GM18870 (cell line): ENCODE measurements at regions not wholly inside any gene's neighbourhood (a gene's known extent, or its start where the extent isn't known, plus 50 kb on each side); places are given as distances from the start of the nearest gene placed in this dataset.

Experiments
- ATAC-seq: cut with Tn5 transposase; IDR thresholded peaks from one replicate; pipeline ENCODE4 v1.9.1; 2021; ENCODE audit warnings: moderate library complexity; ENCODE audit not compliant: unreplicated experiment

- no peak for ATAC-seq
Observed at GRCh38 chr16:50925758-50926357, 184.0 kb downstream of the CYLD start.

- no peak for ATAC-seq
Observed at GRCh38 chr16:50924759-50925545, 183.1 kb downstream of the CYLD start.

DNA sequence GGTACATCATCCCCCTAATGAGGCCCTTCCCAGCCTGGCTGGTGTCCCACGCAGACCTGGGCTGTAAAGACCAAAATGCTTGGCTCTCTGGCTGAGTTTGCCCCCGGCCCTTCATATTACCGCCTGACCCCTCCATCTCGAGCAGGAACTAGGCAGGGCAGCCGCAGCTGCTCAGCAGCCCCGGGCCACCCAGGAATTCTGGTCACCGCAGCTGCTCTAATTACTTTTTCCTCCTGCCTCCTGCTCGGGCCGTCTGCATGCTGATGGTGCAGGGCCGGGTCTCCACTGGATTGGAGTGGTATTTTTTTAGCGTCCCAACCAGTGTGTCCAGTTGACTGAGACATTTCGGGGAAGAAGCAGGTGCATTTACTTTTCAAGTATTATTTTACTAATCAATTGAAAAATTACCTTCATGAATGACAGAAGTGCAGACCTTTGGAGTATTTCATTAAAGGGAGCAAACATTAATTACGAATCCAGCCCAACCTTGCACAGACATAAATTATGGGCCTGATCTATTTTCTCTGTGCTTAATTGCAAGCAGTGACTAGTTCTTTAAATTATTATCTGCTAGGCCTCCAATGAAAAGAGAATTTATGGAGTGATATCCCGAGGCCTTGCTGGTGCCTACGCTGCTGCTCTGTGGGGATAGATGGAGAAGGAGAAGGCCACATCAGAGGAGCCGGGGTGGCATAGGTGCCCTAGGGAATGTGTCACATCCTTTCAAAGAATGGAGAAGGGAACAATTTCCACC, 176.2 kb downstream of the CYLD start:
- no peak for ATAC-seq

DNA sequence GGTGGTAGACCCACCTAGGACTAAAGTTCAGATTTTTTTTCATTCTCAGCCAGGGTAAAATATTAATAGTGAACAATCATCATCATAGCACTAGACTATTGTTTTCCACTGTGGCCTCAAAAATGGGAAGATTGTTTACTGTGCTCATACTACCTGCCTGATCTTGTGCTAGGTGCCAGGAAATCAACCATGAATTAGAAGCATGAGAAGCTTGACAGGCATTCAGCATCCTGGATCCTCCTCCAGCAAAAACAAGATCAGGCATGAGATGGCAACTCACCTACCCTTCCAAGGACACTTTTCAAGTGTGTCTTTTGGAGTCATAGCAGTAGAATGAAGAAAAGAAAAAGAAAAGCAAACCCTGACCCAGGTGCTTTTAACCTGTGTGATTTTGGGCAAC, 174.2 kb downstream of the CYLD start:
- ATAC-seq = no peak

- no peak for ATAC-seq
Observed at GRCh38 chr16:50915120-50915519, 173.2 kb downstream of the CYLD start.

GRCh38 chr16:50910736-50911100, 168.8 kb downstream of the CYLD start:
- ATAC-seq = no peak

GRCh38 chr16:50909831-50910735, 168.2 kb downstream of the CYLD start:
- no peak for ATAC-seq

DNA sequence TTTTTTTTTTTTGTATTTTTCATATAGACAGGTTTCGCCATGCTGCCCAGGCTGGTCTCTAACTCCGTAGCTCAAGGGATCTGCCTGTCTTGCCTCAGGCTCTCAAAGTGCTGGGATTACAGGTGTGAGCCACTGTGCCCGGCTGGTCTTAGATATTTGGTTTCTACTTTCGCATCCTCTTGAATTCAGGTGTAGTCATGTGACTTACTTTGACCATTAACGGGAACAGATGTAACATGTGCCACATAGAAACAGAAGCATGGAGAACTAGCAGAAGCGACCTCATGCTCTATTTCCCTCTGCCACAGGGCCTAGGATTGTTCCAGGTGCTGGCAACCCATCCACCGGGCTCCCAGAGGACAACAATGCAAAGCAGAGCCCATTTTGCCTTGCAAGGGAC, 166.6 kb downstream of the CYLD start:
- no peak for ATAC-seq

DNA sequence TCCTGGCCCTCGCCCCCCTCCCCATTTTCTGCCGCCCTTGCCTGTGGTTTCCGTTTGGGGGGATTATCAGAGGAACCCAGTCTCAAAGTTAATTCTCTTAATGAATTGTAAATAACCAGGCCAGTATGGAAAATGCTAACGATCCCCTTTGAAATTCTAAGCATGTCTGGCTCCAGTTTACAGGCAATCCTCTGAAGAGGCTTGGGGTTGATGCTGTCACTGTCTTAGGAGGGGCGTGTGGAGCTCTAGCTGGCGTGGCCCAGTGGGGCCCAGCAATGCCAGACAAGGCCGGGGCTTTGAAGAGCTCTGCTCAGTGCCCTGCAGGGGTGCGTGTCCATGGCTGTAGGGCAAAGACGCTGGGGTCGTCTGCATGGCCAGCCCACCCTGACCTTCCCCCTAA, 164.6 kb downstream of the CYLD start:
- no peak for ATAC-seq

DNA sequence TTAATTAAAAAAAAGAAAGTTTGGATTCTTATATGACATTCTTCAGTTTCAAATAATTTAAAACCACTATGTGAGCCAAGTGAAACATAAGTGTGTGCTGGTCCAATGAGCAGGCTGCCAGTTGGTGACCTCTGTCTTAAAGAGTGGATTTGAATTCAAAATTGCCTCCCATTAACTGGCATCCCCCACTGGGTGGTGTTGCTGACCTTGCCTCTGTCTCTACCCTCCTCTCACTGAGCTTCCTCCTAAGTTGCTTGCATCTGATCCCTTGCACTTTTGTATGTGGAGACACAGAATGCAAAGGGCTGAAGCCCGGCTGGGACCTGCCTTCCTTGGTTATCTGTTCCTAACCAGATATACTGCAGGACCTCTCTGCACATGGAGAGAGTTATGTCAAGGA, 160.6 kb downstream of the CYLD start:
- no peak for ATAC-seq

DNA sequence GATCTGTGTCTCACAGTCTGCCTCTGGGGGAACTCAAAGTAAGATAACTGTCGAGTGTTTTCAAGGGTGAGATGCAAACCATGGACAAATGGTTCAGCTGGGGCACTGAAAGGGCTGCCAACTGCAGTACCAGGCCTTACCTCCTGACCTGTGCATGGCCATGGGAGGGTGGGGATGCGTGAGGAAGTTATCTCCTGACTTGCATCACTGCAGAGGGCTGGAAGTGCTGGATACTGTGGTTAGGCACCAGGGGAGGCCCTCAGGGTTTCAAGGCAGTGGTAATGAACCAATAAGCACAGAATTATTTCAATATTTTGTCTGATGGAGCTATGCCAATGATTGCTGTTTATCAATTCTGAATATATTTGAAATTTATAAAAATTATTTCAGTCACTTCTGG, 159.2 kb downstream of the CYLD start:
- no peak for ATAC-seq

DNA sequence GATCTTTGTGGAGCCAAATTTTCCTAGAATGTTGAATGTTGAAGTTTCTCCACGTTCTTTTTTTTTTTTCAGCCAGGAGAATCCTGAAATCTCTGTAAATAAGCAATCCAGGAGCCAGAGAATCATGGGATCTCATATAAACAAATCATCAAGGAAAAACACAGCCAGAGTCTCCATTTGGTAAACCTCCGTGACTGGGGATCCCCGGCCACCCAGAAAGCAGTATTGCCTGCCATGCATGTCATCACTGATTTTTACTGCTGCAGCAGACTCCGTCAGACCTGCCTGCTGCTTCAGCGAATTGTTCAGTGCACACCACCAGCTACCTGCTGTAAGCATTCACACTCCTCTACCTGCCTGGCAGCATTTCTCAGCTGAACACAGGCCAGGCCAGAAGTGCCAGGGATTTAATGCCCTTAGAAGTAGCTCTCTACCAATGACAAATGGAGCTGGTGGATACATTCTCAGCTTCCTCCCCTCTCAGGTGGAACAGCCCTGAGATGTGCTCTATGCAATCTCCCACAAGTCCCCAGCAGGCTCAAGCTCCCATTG, 158.6 kb downstream of the CYLD start:
- ATAC-seq = no peak

DNA sequence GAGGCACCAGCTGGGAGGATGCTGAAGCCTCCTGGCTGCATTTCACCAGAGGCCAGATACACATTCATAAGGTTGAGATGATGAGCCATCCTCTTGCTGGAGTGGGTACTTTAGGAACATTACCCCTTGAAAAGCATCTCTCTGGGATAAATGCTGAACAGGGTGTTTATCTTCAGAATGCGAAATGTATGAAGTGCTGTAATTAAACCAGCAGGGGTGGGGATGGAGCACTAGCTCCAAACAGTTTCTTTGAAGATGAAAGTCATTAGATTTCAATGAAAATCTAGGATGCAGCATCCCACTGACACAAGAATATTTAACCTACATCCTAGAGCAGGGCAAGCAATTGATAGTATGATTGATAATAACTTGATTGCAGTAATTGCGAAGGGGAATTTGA, 158.1 kb downstream of the CYLD start:
- no peak for ATAC-seq

GRCh38 chr16:50889746-50890145, 147.9 kb downstream of the CYLD start:
- ATAC-seq = no peak

DNA sequence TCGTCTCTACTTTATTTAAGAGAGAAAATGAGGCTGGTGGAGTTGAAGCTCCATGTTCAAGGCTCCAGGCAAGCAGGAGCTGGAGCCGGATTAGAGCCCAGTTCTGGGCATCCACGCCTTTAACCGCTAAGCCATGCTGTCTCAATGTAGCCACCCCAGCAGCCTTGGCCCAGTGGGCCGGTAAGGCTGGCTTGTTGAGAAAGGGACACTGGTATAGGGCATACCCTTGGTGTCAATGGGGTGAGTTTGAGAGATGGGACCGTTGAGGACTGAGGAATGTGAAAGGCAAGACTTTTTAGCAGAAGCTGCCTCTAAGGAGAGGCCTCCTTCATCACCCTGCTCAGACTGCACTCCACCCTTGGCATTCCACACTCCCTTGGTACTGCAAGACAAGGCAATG, 147.4 kb downstream of the CYLD start:
- ATAC-seq = no peak

DNA sequence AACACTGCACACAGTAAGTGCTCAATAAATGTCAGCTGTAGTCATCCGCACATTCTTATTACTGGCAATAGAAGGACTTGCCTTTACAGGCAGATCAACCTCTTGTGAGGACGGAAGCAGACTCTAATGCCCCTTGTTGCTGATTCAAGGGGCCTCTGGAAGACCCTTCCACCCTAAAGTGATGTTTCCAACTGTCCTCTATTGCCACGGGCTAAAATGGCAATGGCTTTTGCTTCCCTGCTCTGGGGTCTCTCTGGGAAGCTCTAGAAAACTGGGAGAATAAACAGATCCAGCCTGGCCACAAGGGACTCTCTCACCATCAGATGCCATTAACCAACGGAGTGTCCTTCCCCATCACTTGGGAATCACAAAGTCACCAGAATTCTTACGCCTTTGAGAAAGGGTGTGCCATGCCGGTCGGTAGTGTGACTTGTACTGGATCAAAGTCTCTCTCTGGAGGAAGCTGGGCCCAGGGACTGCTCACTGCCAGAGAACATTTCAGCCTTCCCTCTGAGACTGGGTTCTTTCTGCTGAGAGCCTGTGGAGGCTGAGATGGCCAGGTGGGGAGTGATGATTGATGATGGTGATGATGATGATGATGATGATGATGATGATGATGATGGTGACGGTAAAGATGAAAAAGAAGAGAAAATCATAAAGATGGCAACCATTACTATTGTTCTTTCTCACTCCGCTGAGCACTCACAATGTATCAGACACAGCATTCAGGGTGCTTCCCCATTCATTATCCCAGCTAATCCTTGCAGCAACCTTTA, 146.8 kb downstream of the CYLD start:
- ATAC-seq = no peak

DNA sequence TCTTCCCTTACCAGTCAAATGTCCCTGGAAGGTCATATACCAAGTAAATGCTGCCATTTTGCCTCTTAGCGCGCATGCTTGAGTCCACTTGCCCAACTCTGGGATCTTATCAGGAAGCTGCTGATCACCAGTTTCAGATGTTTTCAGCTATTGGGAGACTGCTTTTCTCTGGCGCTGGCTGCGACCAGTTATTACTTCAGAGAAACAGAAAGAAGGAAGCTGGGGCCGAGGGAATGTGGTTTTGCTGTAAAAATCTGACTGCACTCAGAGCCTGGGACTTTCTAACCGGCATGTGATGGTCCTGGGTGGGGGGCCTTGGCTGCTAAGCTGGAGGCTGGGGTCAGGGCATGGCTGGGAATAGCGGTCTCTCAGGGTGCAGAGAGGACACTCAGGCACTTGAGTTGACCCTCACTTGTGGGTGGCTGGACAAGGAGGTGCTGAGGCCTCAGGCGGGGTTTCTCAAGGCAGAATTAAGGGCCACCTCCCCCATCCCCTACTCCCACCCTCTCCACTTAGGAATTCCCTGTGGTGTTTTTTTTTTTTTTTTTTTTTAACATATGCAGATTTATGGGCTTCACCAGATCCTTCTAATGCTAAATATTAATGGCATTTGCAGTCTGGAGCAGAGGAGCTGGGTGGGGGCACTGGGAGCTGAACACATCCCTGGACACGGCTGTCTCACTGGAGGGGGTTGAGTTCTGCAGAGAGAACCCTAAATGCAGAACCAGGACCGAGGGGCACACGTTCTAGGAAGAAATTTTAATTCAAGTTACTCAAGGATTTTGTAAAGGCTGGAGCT, 145.8 kb downstream of the CYLD start:
- ATAC-seq = no peak

GRCh38 chr16:50884066-50884860, 142.4 kb downstream of the CYLD start:
- no peak for ATAC-seq
